ENCODE measurements at regions not wholly inside any gene's neighbourhood (a gene's known extent, or its start where the extent isn't known, plus 50 kb on each side); places are given as distances from the start of the nearest gene placed in this dataset.

DNA sequence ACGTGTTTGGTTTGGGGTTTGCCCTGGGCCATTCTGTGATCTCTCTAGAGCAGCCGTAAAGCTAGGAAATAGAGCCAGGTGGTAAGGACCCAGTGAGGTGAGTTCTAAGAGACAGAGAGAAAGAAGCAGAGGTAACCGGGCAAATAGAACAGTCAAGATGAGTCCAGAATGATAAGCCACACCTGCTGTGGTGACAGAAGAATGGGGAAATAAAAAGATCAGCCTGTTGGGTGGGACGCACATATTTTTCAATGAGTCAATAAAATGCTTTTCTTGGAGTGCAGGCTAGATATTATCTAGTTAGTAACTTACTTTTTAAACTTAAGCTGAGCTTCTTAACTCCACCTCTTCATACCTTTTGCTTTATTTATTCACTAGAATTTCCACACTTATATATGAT, 135.0 kb downstream of the NFKBIZ start:
- no peak overlapping the region for H3K9ac ChIP-seq
- H4K20me1 ChIP-seq (ENCODE audit: insufficient read depth), result no peaks in the 10 kb centered on the region
- H3K9me2 ChIP-seq, result no peaks in the 10 kb centered on the region
- WGBS (ENCODE audit: low lambda C conversion rate), result 90% methylated on average over 4 of the region's 4 CpGs
- no peak overlapping the region for H3K27ac ChIP-seq (ENCODE audit: low read depth in 2 of 2, low read length in 1 of 2)
- no peak overlapping the region for H3K4me2 ChIP-seq
- no peak for DNase-seq
- H2AFZ ChIP-seq (ENCODE audit: low read depth), result no peak overlapping the region
- H3K79me2 ChIP-seq (ENCODE audit: insufficient read depth), result no peaks in the 10 kb centered on the region
- no peak for TF ChIP-seq TCF12 (IDR thresholded peaks at IDR 0.05)
- TF ChIP-seq MAX (IDR thresholded peaks at IDR 0.05; ENCODE audit: low read depth), result no peak
- no peak for TF ChIP-seq ELF1 (IDR thresholded peaks at IDR 0.05)
- TF ChIP-seq PBX3 (IDR thresholded peaks at IDR 0.05), result no peak
- no peak for TF ChIP-seq USF2 (IDR thresholded peaks at IDR 0.05; ENCODE audit: borderline replicate concordance, low read depth, low read length)
- TF ChIP-seq EP300 (IDR thresholded peaks at IDR 0.05; ENCODE audit: borderline replicate concordance in 1 of 2, low read depth in 1 of 2, low read length in 1 of 2), result no peak
- TF ChIP-seq EZH2phosphoT487 (IDR thresholded peaks at IDR 0.05; ENCODE audit: borderline replicate concordance, low read depth), result no peak
- TF ChIP-seq TAF1 (IDR thresholded peaks at IDR 0.05; ENCODE audit: borderline replicate concordance, low read depth, low read length), result no peak
- POLR2A ChIA-PET, result no interaction called here
- CTCF ChIA-PET, result interaction anchor here (1.0 to 1.7 kb wide), 4 partner anchors 13 to 245 kb away, joined by 4 to 6 read pairs (median 4); no protein-coding TSS in a partner anchor
- H3K4me3 ChIP-seq (ENCODE audit: low read depth in 2 of 2, low read length in 1 of 2), result no peak overlapping the region
- H3K36me3 ChIP-seq (replicated peaks in 1 of 2; ENCODE audit: control insufficient read depth in 1 of 2, insufficient read depth in 2 of 2, low read length in 1 of 2), result no peaks in the 10 kb centered on the region
- no peaks in the 10 kb centered on the region; a peak in 1 of 4 replicates for H3K4me1 ChIP-seq (ENCODE audit: control insufficient read depth in 1 of 2, insufficient read depth in 2 of 2, low read depth in 1 of 2, low read length in 1 of 2)
- no peaks in the 10 kb centered on the region for H3K9me3 ChIP-seq
- no peaks in the 10 kb centered on the region for H3K27me3 ChIP-seq (ENCODE audit: insufficient read depth)
- no peaks in the 10 kb centered on the region for H3F3A ChIP-seq (replicated peaks; ENCODE audit: insufficient read depth)

GRCh38 chr3:101988596-101988995, 139.3 kb downstream of the NFKBIZ start:
- H3K27ac ChIP-seq (ENCODE audit: low read depth in 2 of 2, low read length in 1 of 2), result no peak overlapping the region
- no peak overlapping the region for H2AFZ ChIP-seq (ENCODE audit: low read depth)
- H3K9me2 ChIP-seq, result no peaks in the 10 kb centered on the region
- H3K9ac ChIP-seq, result no peak overlapping the region
- no peaks in the 10 kb centered on the region for H3K27me3 ChIP-seq (ENCODE audit: insufficient read depth)
- 87% methylated on average over 3 of the region's 3 CpGs for WGBS (ENCODE audit: low lambda C conversion rate)
- no peak for DNase-seq
- ChIA-PET CTCF (no interaction called here), POLR2A (no interaction called here)
- H3K9me3 ChIP-seq, result no peaks in the 10 kb centered on the region
- no peaks in the 10 kb centered on the region for H3K4me1 ChIP-seq (ENCODE audit: control insufficient read depth in 1 of 2, insufficient read depth in 2 of 2, low read depth in 1 of 2, low read length in 1 of 2)
- no peaks in the 10 kb centered on the region for H3F3A ChIP-seq (replicated peaks; ENCODE audit: insufficient read depth)
- no peaks in the 10 kb centered on the region for H4K20me1 ChIP-seq (ENCODE audit: insufficient read depth)
- no peaks in the 10 kb centered on the region for H3K79me2 ChIP-seq (ENCODE audit: insufficient read depth)
- H3K36me3 ChIP-seq (replicated peaks in 1 of 2; ENCODE audit: control insufficient read depth in 1 of 2, insufficient read depth in 2 of 2, low read length in 1 of 2), result no peaks in the 10 kb centered on the region
- H3K4me2 ChIP-seq, result no peak overlapping the region
- H3K4me3 ChIP-seq (ENCODE audit: low read depth in 2 of 2, low read length in 1 of 2), result no peak overlapping the region
- TF ChIP-seq IRF3 (IDR thresholded peaks at IDR 0.05; ENCODE audit: low read depth, low read length) (no peak), POLR2AphosphoS5 (IDR thresholded peaks at IDR 0.05; ENCODE audit: low read depth, low read length) (no peak), FOXM1 (IDR thresholded peaks at IDR 0.05; ENCODE audit: low read depth) (no peak), TCF12 (IDR thresholded peaks at IDR 0.05) (no peak), FOXJ3 (CRISPR knock-in tag; IDR thresholded peaks at IDR 0.05) (no peak), JUND (IDR thresholded peaks at IDR 0.05) (no peak), FOSL2 (IDR thresholded peaks at IDR 0.05; ENCODE audit: borderline replicate concordance, low read depth) (no peak), REST (IDR thresholded peaks at IDR 0.05; ENCODE audit: low read depth, low read length) (no peak), MAX (IDR thresholded peaks at IDR 0.05; ENCODE audit: low read depth) (no peak), RAD21 (IDR thresholded peaks at IDR 0.05; ENCODE audit: low read length) (no peak), CTCF (IDR thresholded peaks at IDR 0.05) (no peak), CHD2 (IDR thresholded peaks at IDR 0.05; ENCODE audit: low read length, partially characterized antibody) (no peak), GABPA (IDR thresholded peaks at IDR 0.05; ENCODE audit: low read depth) (no peak), RFX5 (IDR thresholded peaks at IDR 0.05; ENCODE audit: low read length) (no peak)
